HG02852 (cell line): ENCODE measurements at regions not wholly inside any gene's neighbourhood (a gene's known extent, or its start where the extent isn't known, plus 50 kb on each side); places are given as distances from the start of the nearest gene placed in this dataset.
"Not testable (repeated sequence)": the region's sequence is repeated elsewhere in the genome, so short reads cannot be mapped to it uniquely, and the experiment has no call there.

Experiments
- ATAC-seq: cut with Tn5 transposase; IDR thresholded peaks from one replicate; pipeline ENCODE4 v1.9.1; 2021; ENCODE audit warnings: mild to moderate bottlenecking, moderate library complexity; ENCODE audit not compliant: unreplicated experiment

DNA sequence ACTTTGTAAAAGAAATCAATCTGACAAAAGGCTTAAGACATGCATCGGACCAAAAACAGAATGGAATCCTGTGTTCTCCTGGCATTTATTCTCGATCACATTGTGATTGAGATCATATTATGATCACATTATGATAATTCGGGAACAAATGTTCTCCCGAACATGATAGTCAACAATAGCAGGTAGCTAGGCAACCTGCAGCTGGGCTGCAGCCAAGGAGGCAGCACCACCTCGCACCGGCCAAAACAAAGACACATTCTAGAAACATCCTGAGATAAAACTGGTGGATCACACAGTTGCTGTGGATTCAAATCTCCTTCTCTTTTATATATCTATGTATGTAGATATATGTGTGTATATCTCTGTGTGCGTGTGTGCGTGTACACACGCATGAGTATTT, 480.6 kb upstream of the CYLC2 start:
- ATAC-seq, result no peak

DNA sequence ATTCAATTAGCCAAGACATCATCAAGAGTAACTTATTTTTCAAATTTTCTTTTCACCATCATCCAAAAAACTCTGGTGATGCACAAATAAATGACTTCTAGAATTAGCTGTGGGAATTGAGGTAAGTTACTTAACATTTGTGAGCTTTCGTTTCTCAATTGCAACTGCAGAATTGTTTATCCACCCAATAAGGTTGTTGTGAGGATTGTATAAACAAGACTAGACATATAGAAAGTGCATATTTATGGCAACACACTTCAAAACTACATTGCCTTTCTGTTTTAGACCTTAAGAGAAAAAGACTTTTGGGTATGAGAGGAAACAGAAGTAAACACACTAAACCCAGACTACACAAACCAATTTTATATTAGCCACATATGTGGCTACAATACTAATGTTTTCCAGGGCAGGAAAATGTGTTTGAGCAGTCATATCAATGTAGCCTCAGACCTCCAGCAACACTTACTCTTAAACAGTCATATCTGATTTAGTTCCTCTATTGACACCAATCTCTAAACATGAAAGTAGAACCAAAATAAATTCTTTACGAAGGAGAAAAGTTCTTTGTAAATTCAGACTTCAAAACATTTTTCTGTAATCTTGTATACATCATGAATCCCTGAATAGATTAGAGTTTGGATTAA, 488.0 kb upstream of the CYLC2 start:
- ATAC-seq, result no peak

DNA sequence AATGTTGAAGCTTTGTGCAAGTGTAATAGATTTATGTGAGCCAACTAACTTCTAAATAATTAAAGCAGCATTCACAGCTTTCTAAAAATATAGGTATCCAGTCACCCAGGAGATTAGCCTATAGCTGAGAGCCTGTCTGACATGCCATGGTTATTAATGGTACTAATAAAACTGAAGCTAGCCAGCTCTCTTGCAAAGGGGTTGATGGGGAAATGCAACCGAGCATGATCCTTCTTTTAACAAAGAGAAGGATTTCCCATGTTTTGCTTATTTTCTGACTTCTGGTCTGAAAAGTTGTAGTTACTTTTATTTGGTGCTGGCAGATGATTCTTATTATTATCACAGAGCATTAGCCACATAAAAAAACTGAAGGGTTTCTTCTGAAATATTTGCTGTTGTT, 488.7 kb upstream of the CYLC2 start:
- no peak for ATAC-seq

DNA sequence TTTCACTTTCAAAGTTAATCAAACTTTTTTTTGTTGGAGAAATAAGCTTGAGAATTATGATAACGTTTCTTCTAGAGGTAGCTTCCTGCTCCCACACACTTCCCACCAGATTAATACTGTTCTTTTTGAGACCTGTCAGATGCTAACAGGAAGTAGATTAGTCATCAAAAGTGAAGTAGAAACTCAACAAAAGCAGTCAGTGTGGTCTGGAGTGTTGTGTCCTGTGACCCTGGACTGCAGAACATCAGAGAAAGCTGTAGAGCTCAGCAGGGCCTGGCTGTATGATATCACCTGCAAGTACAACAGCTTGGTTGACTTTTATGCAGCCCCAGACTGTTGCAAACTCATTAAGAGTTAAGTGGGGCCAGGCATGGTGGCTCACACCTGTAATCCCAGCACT, 495.7 kb upstream of the CYLC2 start:
- peak; percentile 58 for ATAC-seq

DNA sequence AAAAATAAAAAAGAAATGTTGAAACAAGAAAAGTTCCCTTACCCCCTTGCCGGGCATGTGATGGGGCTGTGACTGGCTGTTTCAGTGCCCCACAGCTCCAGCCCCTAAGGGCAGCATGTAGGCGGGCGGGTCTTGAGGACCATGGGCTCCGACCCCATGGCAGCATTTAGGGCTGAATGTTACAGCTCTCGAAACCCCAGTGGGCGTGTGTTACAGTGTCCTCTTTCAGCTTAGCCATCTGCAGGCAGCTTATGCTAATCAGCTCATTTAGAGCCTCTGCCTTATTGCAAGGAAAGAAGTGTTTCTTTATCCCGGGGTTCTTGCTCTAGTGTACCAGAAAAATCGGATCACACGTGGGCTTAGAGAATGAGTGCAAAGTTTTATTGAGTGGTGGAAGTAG, 497.4 kb upstream of the CYLC2 start:
- ATAC-seq, result no peak

DNA sequence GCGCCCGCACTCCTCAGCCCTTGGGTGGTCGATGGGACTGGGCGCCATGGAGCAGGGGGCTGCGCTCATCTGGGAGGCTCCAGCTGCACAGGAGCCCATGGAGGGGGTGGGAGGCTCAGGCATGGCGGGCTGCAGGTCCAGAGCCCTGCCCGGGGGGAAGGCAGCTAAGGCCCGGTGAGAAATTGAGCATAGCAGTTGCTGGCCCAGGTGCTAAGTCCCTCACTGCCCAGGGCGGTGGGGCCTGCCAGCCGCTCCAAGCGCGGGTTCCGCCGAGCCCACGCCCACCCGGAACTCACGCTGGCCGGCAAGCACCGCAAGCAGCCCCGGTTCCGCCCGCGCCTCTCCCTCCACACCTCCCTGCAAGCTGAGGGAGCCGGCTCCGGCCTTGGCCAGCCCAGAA, 508.2 kb upstream of the CYLC2 start:
- ATAC-seq, result not testable (repeated sequence)

DNA sequence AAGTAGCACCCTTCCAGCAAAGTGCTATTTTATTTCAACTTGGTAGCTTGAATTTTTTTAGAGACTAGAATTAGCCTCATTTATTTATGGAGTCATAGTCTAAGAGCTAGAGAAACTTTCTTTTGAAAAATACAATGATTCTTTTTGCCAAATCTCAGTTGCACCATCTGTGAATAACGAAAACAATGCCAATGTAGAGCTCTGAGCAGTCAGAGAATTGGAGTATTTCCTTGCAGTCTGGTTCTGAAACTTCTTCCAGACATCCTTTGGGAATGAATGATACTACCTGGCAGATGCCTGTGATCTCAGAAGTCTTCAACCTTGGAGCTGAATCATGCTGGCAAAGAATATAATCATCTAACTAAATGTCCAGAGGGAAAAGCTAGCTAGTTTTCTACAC, 511.5 kb upstream of the CYLC2 start:
- ATAC-seq, result no peak

DNA sequence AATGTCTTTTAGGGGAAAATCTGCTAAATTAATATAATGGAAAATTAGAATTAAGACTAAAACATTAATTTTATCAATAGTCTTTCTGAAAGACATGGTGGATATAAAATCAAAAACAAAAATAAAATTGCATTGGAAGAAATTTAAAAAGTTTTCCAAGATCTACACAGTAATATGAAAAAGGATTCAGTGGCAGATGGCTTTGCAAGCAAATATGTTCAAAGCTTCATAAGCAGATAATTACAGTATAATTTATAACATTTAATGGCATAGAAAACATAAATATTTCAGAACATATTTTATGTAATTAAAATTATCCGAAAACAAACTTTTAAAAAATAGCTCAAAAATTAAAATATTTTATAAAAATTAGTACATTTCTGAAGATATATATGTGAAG, 512.4 kb upstream of the CYLC2 start:
- ATAC-seq, result no peak

DNA sequence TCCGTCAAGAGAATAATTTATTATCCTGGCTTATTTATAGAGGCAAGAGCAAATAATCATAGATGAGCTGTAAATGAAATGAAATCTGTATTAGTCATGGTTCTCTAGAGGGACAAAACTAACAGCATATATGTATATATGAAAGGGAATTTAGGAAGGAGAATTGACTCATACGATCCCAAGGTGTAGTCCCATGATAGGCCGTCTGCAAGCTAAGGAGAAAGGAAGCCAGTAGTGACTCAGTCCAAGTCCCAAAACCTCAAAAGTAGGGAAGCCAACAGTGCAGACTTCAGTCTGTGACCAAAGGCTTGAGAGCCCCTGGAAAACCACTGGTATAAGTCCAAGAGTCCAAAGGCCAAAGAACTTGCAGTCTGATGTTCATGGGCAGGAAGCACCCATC, 515.9 kb upstream of the CYLC2 start:
- ATAC-seq, result no peak

DNA sequence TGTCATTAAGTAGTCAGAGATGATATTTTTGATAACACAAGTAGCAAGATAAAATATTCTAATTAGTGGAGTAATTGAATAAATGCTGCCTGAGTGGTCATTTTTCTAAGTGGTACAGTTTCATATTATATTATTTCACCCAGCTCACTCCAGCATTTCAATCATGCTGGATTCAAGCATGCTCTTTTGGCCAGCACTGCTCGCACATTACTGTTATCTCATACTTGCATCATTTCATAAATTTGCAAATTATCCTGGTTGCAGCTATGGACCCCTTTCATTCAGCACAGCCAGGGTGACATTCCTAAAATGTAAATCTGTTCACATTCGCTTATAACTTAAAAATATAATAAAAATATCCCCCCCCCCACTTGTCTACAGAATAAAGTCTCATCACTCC, 520.8 kb upstream of the CYLC2 start:
- ATAC-seq, result no peak

DNA sequence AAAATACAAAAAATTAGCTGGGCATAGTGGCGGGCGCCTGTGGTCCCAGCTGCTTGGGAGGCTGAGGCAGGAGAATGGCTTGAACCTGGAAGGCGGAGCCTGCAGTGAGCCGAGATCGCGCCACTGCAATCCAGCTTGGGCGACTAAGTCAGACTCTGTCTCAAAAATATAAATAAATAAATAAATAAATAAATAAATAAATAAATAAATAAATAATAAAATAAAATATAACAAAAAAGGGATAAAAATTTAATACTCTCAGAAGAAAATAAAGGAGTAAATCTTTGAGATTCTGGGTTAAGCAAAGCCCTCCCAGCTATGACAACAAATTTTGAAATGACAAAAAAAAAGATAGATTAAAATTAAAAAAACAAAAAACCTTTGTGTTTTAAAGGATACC, 525.7 kb upstream of the CYLC2 start:
- ATAC-seq, result not testable (repeated sequence)

DNA sequence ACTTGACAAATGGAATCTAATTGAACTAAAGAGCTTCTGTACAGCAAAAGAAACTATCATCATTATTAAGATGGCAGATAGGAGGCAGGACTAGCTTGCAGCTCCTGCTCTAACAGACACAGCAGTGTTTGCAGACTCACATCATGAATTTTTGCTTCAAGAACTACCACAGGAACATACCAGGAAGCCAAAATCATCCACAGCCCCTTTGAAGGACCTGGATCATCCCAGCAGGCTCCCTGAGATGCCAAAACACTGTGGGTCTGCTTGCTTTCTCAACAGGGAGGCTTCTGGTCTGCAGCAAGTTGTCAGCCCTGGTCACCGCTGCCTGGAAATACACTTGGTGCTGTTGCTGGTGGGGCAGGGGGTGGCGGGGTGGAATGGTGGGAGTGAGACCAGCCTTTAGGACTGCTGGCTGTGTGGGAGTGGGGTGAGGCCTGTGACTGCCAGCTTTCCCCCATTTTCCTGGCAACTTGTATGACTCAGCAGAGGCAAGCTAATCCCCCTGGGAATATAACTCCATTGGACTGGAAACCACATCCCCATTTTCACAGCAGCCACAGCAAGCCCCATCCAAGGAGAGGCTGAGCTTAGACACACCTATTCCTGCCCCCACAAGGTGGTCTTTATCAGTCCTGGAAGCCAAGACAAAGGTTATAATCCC, 533.8 kb upstream of the CYLC2 start:
- no peak for ATAC-seq

DNA sequence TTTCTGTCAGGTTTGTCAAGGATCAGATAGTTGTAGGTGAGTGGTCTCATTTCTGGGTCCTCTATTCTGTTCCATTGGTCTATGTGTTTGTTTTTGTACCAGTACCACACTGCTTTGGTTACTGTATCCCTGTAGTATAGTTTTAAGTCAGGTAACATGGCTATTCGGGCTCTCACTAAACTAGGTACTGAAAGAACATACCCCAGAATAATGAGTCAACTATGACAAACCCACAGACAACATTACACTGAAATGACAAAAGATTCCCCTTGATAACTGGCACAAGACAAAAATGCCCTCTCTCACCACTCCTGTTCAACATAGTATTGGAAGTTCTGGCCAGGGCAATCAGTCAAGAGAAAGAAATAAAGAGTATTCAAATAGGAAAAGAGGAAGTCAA, 535.3 kb upstream of the CYLC2 start:
- ATAC-seq, result no peak

DNA sequence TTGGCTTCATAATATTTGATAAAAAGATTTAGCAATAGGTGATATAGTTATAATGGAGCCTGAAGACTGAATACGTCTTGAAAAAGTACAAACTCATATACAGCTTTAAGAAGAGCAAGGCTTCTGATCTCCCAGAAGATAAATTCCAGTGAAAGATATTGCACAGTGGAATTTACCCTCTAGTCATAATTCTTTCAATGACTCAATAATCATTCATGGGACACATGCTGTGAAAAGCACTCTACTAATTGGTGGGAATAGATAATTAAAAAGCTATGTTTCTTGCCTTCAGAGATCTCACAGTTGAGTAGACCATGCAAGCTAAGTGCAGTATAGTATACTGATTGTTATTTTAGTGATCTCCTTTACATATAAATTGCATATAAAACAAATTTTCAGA, 538.6 kb upstream of the CYLC2 start:
- no peak for ATAC-seq

DNA sequence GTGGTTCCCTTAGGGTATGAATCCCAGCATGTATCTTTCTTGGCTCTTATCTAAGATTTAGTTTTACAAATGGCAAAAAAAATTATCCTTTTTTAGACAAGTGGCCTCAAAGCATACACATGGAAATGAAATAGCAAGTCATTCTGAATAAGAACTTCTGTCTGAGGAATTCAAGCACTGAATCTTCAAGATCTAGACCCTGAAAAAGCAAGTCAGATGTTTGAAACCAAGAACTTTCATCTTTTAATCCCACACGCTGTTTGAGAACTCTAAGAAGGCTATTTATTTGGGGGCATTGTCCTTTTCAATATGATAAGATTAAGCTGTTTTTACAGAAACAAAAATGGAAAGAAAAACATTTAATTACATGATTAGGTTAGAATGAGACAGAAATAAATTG, 549.2 kb upstream of the CYLC2 start:
- no peak for ATAC-seq

DNA sequence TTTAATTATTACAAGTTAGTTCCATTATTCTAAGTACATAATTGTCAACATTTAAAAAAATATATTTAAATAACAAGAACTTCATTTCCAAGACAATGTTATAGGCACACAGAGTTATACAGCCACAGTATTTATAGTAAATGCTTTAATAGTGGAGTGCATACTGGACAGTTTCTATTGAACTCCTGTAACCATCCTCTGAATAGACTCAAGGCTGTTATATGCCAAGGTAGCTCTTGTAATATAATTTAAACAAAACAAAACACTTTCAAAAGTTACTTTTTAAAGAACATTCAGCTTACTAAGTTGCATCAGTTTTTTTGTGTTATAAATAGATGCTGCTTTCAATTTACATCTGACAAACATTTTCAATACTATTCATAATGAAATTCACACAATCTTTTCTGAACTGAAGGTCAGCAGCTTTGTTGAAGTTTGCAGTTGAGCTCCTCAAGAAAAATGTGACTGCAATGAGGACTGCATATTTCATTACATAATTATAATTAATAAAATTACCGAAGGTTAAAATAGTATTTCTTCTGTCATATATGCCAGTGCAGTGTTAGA, 549.9 kb upstream of the CYLC2 start:
- ATAC-seq, result no peak

DNA sequence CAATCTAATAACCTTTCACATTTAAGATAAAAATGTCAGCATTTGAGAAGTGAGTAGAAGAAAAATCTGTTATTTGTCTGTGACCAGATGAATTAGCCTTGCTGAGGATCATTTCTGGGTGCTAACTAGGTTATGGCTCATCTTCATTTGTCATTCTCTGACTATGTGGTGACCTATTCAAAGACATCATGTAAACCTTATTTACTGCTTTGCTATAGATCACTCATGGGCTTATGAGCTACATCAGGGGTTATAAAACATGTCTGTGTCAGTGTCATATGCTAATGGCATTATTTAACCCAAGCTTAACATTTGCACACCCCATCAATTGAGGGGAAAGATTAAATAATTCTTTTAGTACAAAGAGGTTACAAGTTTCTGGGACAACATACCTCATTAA, 555.5 kb upstream of the CYLC2 start:
- no peak for ATAC-seq

DNA sequence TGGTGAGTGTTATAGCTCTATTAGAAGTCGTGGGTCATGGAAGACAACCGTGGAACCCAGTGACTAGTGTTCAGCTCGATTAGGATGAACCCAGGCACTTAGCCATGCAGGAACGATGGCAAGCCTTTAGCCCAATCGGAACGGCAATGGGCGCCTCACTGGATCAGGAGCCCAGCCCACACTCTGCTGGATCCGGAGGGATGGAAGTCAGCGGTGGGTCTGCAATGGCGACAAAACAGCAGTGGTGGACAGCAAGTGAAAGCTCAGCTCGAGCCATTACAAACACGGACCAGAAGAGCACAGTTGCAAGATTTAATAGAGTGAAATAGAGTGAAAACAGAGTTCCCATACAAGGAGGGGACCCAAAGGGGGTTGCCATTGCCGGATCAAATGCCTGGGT, 558.5 kb upstream of the CYLC2 start:
- ATAC-seq, result not testable (repeated sequence)

DNA sequence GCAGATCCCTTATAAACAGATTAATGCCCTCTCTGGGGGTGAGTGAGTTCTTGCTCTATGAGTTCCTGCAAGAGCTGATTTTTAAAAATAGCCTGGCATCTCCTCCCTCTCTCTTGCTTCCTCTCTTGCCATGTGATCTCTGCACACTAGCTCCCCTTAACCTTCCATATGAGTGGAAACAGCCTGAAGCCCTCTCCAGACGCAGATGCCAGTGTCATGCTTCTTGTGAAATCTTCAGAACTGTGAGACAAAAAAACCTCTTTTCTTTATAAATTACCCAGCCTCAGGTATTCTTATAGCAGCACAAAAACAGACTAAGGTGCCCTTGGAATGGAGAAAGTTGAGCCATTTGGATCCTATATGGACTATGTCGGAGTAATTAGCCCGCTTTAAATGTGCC, 559.7 kb upstream of the CYLC2 start:
- ATAC-seq, result no peak

DNA sequence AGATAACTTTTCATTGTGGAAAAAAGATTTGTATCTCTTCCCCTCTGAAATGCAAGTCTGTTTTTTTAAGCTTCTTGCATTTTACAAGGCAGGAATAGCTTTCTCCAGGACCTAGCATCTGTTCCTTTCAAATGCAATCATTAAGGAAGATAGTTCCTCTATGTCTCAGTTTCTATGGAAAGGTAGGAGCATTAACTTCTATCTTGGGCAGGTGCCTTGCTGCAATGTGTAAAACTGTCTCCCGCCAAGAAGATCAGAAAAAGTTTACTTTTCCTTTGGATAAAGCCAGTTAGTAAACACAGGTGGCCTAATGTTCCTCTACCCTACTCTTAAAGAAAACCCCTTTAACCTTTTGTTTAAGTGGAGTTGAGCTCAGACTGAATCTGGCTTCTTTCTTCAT, 560.6 kb upstream of the CYLC2 start:
- ATAC-seq, result no peak

DNA sequence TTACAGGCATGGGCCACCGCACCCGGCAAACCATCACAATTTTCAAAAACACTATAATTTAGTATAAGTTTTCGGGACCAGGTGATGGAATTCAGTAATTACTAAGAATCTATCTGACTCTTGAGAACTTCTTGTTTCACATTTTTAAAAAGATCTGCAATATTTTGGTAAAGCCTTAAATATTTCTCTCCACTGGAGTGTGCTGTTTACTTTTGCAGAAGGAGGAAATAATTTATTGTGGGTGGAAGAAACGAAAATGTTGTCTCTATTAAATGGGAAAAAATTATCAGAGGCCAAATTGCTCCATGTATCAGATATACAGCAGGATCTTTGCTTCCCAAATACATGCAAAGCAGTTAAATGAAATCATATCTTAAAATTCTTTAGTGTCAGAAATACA, 566.8 kb upstream of the CYLC2 start:
- no peak for ATAC-seq

DNA sequence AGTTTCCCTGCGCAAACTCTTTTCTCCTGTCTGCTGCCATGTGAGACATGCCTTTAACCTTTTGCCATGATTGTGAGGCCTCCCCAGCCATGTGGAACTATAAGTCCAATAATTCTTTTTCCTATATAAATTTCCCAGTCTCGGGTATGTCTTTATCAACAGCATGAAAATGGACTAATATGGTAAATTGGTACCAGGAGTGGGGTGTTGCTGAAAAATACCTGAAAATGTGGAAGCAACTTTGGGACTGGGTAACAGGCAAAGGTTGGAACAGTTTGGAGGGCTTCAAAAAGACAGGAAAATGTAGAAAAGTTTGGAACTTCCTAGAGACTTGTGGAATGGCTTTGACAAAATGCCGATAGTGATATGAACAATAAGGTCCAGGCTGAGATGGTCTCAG, 578.9 kb upstream of the CYLC2 start:
- ATAC-seq, result not testable (repeated sequence)
